Gastroesophageal sphincter (tissue), 4 donors: ENCODE measurements at regions not wholly inside any gene's neighbourhood (a gene's known extent, or its start where the extent isn't known, plus 50 kb on each side); places are given as distances from the start of the nearest gene placed in this dataset.

Source experiments
- ATAC-seq: fragments of 150-250 bp; one replicate; pipeline ENCODE4 v1.9.1; 2016; ENCODE audit warnings: mild to moderate bottlenecking, moderate library complexity
- H3K27ac ChIP-seq, 4 donors: fragments of 200-600 bp; sonication (generic) in 3 of 4; 1 replicate in 3 of 4; 2 replicates in 1 of 4; pipeline ENCODE4 v1.5.1; 2016 to 2019
- H3K27me3 ChIP-seq: fragments of 200-600 bp; sonication (generic); one replicate; pipeline ENCODE4 v1.5.1; 2019
- H3K36me3 ChIP-seq, 2 donors: fragments of 200-600 bp; sonication (generic); one replicate each; pipeline ENCODE4 v1.5.1; 2019; ENCODE audit warnings: control low read depth in 1 of 2
- H3K4me1 ChIP-seq, 3 donors: fragments of 200-600 bp; sonication (generic); 1 replicate in 2 of 3; 2 replicates in 1 of 3; pipeline ENCODE4 v1.5.1; 2016 to 2019; ENCODE audit warnings: control low read depth in 2 of 3
- H3K4me3 ChIP-seq, 2 donors: fragments of 200-600 bp; sonication (generic); one replicate each; pipeline ENCODE4 v1.5.1; 2019; ENCODE audit warnings: mild to moderate bottlenecking in 1 of 2, moderate library complexity in 1 of 2
- H3K9me3 ChIP-seq, 3 donors: fragments of 200-600 bp; sonication (generic); one replicate each; pipeline ENCODE4 v1.5.1; 2017 to 2019; ENCODE audit warnings: control low read depth in 2 of 3
- CTCF ChIP-seq, 4 experiments: fragments of 200-600 bp in 2 of 4; fragments of 450-650 bp in 2 of 4; sonication (generic) in 1 of 4; IDR thresholded peaks; one replicate each; pipeline ENCODE4 v1.5.1; 2017 to 2019; ENCODE audit warnings: antibody characterized with exemption in 4 of 4, mild to moderate bottlenecking in 2 of 4, moderate library complexity in 2 of 4
- EP300 ChIP-seq: sonication (generic); formaldehyde crosslinking; IDR thresholded peaks from one replicate; pipeline ENCODE4 v1.6.1; 2017; ENCODE audit warnings: antibody characterized with exemption, mild to moderate bottlenecking
- POLR2A ChIP-seq, 2 donors: fragments of 450-650 bp; IDR thresholded peaks; one replicate each; pipeline ENCODE4 v1.6.1; 2017; ENCODE audit warnings: antibody characterized with exemption in 2 of 2, mild to moderate bottlenecking in 2 of 2, moderate library complexity in 1 of 2
- POLR2AphosphoS5 ChIP-seq: sonication (generic); formaldehyde crosslinking; IDR thresholded peaks from one replicate; pipeline ENCODE4 v1.6.1; 2017; ENCODE audit warnings: antibody characterized with exemption
- WGBS, 2 donors: methylation state at CpG; one replicate each; pipeline ENCODE4 v1.1.5; 2018; ENCODE audit warnings: low coverage in 1 of 2; 5-methylcytosine and 5-hydroxymethylcytosine counted together

GRCh38 chr10:9987197-9987596, 1030.5 kb upstream of the CELF2 start:
- Histone ChIP-seq H3K4me3 (no peak overlapping the region), H3K27me3 (no peaks in the 10 kb centered on the region), H3K4me1 (peaks cover 0 to 2% (median 0%) of the 10 kb centered on the region in 3 donors), H3K27ac (peak overlapping the region; percentile 33 to 68 (median 55)), H3K36me3 (no peaks in the 10 kb centered on the region), H3K9me3 (no peaks in the 10 kb centered on the region)
- TF ChIP-seq POLR2A (IDR thresholded peaks at IDR 0.05) (no peak), EP300 (peak; percentile 41), POLR2AphosphoS5 (peak; percentile 34), CTCF (IDR thresholded peaks at IDR 0.05) (no peak)
- 49 to 80% methylated on average over 1 to 5 of the region's 5 CpGs for WGBS, 2 donors
- ATAC-seq, result peak; percentile 77

- WGBS, 2 donors, result 22 to 23% methylated on average over 7 to 11 of the region's 11 CpGs
- Histone ChIP-seq H3K9me3 (no peaks in the 10 kb centered on the region), H3K36me3 (no peaks in the 10 kb centered on the region), H3K27me3 (no peaks in the 10 kb centered on the region), H3K27ac (no peak overlapping the region), H3K4me1 (peaks cover 0 to under 1% (median 0%) of the 10 kb centered on the region in 3 donors), H3K4me3 (no peak overlapping the region)
- ATAC-seq, result no peak
- TF ChIP-seq CTCF (IDR thresholded peaks at IDR 0.05) (no peak), EP300 (no peak), POLR2AphosphoS5 (no peak), POLR2A (IDR thresholded peaks at IDR 0.05) (no peak)
Observed at GRCh38 chr10:9992661-9993060, 1025.0 kb upstream of the CELF2 start.

GRCh38 chr10:9994131-9994530, 1023.5 kb upstream of the CELF2 start:
- no peaks in the 10 kb centered on the region for H3K9me3 ChIP-seq
- no peaks in the 10 kb centered on the region for H3K4me1 ChIP-seq
- ATAC-seq, result no peak
- WGBS, 2 donors, result 89 to 93% methylated on average over 2 to 3 of the region's 3 CpGs
- TF ChIP-seq CTCF (IDR thresholded peaks at IDR 0.05) (no peak), EP300 (no peak), POLR2A (IDR thresholded peaks at IDR 0.05) (no peak), POLR2AphosphoS5 (no peak)
- H3K27ac ChIP-seq, result no peak overlapping the region
- no peaks in the 10 kb centered on the region for H3K27me3 ChIP-seq
- H3K36me3 ChIP-seq, result no peaks in the 10 kb centered on the region
- H3K4me3 ChIP-seq, result no peak overlapping the region

GRCh38 chr10:9999627-10000026, 1018.0 kb upstream of the CELF2 start:
- Histone ChIP-seq H3K27me3 (no peaks in the 10 kb centered on the region), H3K36me3 (no peaks in the 10 kb centered on the region), H3K9me3 (no peaks in the 10 kb centered on the region), H3K27ac (no peak overlapping the region), H3K4me1 (no peaks in the 10 kb centered on the region), H3K4me3 (no peak overlapping the region)
- 81 to 94% methylated on average over 3 to 5 of the region's 5 CpGs for WGBS, 2 donors
- no peak for ATAC-seq
- no peak for TF ChIP-seq CTCF (IDR thresholded peaks at IDR 0.05)
- no peak for TF ChIP-seq EP300
- TF ChIP-seq POLR2AphosphoS5, result no peak
- TF ChIP-seq POLR2A (IDR thresholded peaks at IDR 0.05), result no peak

- Histone ChIP-seq H3K36me3 (no peaks in the 10 kb centered on the region), H3K4me1 (no peaks in the 10 kb centered on the region), H3K27ac (no peak overlapping the region), H3K9me3 (no peaks in the 10 kb centered on the region), H3K4me3 (no peak overlapping the region), H3K27me3 (no peaks in the 10 kb centered on the region)
- TF ChIP-seq EP300, result no peak
- TF ChIP-seq POLR2AphosphoS5, result no peak
- no peak for TF ChIP-seq POLR2A (IDR thresholded peaks at IDR 0.05)
- no peak for ATAC-seq
- WGBS, 2 donors, result 93 to 94% methylated on average over 3 of the region's 6 CpGs
Observed at GRCh38 chr10:10007957-10008356, 1009.7 kb upstream of the CELF2 start.
